ENCODE measurements at regions not wholly inside any gene's neighbourhood (a gene's known extent, or its start where the extent isn't known, plus 50 kb on each side); places are given as distances from the start of the nearest gene placed in this dataset.

GRCh38 chr11:45544826-45545225 lies 120.6 kb downstream of the CHST1 start:
- no peak for TF ChIP-seq CTCF (IDR thresholded peaks at IDR 0.05)
- H3K27me3 ChIP-seq: no peaks in the 10 kb centered on the region
- no peak overlapping the region for H3K27ac ChIP-seq
- H3K4me1 ChIP-seq: no peaks in the 10 kb centered on the region
- no peak overlapping the region for H3K4me3 ChIP-seq
- no peaks in the 10 kb centered on the region for H3K36me3 ChIP-seq
- DNase-seq (ENCODE audit: low spot score): no peak
- H3K9me3 ChIP-seq: no peaks in the 10 kb centered on the region

- Histone ChIP-seq H3K36me3 (no peaks in the 10 kb centered on the region), H3K27ac (no peak overlapping the region), H3K4me3 (no peak overlapping the region), H3K27me3 (no peaks in the 10 kb centered on the region), H3K4me1 (no peaks in the 10 kb centered on the region), H3K9me3 (no peaks in the 10 kb centered on the region)
- TF ChIP-seq CTCF (IDR thresholded peaks at IDR 0.05): no peak
- DNase-seq (ENCODE audit: low spot score): no peak
These were observed 121.5 kb downstream of the CHST1 start for GRCh38 chr11:45543808-45544422.

DNA sequence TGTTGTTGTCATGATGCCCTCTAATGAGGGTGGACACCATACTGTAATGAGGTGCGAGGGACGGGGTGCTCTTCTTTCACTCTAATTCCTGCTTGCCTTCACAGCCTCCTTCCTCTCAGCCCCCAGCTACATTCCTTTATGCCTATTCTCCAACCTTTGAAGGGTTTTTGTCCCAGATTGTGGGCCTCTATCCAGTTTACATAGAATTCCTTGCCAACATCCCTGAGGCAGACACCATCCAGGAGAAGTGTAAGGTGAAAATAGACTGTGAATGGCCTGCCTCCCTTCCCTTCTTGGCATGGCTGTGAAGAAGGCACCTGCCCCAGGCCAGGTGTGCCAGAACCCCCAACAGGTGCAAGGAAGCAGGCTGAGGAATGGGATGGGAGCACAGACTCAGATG lies 122.3 kb downstream of the CHST1 start:
- no peak for TF ChIP-seq CTCF (IDR thresholded peaks at IDR 0.05)
- no peaks in the 10 kb centered on the region for H3K9me3 ChIP-seq
- no peak overlapping the region for H3K27ac ChIP-seq
- no peak overlapping the region for H3K4me3 ChIP-seq
- no peaks in the 10 kb centered on the region for H3K4me1 ChIP-seq
- H3K36me3 ChIP-seq: no peaks in the 10 kb centered on the region
- no peak for DNase-seq (ENCODE audit: low spot score)
- no peaks in the 10 kb centered on the region for H3K27me3 ChIP-seq

DNA sequence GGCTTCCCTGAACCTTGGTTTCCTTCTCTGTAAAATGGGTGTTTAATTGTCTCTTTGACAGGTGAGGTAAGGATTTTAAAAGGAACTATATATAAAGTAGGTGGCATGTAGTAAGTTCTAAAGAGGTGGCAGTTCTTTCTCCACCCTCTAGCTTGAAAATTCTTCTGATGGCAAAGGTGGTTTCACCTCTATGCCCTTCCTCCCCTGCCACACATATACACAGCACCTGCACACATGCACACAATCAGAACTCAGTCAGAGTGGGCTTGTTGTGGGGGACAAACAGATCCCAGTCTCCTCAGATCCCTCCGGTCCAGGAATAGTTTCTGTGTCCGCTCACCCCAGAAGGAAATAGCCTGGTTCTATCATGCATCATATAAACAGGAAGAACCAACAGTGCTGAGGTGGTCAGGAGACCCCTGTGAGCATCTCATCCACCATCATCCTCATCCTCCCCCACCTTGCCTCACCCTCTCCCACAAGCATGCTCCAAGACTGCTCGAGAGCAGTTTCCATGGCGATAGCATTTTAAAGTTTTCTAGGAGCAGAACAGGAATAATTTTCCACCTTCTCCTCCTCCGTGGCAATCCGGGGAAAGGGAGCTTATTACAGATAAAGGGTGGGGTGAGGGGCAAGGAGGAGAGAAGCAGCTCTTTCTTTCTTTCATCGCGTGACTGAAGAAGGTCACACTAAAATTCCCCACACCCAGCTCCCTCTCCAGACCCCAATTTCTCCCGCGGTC lies 123.6 kb downstream of the CHST1 start:
- Histone ChIP-seq H3K36me3 (no peaks in the 10 kb centered on the region), H3K27me3 (no peaks in the 10 kb centered on the region), H3K4me1 (no peaks in the 10 kb centered on the region), H3K27ac (no peak overlapping the region), H3K9me3 (no peaks in the 10 kb centered on the region), H3K4me3 (no peak overlapping the region)
- DNase-seq (ENCODE audit: low spot score): no peak
- no peak for TF ChIP-seq CTCF (IDR thresholded peaks at IDR 0.05)

DNA sequence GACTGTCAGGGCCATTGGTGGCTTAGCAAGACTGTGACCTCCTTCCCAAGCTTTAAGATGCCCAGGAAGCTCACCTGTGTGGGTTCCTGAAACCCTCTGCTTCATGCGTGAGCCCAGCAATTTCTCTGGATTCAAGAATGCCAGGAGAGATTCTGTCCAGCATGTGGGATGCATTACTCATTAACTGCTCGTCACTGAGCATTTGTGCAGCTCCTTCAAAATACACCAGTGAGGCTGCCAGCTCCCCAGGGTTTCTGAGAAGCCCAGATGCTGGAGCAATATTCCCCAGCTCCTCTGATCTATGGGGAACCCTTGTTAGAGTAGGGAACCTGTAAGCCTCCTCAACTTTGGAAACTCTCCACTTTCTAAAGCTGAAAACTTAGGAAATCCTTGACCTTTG lies 126.5 kb downstream of the CHST1 start:
- Histone ChIP-seq H3K27me3 (no peaks in the 10 kb centered on the region), H3K27ac (no peak overlapping the region), H3K4me1 (no peaks in the 10 kb centered on the region), H3K9me3 (no peaks in the 10 kb centered on the region), H3K36me3 (no peaks in the 10 kb centered on the region), H3K4me3 (no peak overlapping the region)
- DNase-seq (ENCODE audit: low spot score): no peak
- TF ChIP-seq CTCF (IDR thresholded peaks at IDR 0.05): no peak

DNA sequence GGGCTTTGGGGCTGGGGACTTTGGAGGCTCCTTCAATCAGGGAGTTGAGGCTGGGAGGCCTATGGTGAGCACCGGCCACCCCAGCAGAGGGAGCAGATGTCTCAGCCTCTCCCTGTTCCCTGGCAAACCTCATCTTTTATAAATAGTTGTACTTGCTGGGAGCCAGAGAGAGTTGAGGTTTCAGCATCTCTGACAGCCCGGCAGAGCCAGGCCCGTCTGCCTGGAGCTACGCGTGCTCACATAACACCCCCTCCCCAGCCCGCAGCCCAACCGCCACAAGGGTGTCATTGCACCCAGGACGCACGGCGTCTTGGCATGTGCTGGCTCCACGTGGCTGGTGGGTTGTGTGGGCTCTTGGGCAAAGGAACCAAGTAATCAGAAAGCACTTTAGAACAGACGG lies 127.1 kb downstream of the CHST1 start:
- H3K4me1 ChIP-seq: no peaks in the 10 kb centered on the region
- H3K4me3 ChIP-seq: no peak overlapping the region
- no peaks in the 10 kb centered on the region for H3K27me3 ChIP-seq
- H3K27ac ChIP-seq: no peak overlapping the region
- TF ChIP-seq CTCF (IDR thresholded peaks at IDR 0.05): peak in 1 of 2 donors; percentile 48
- no peak for DNase-seq (ENCODE audit: low spot score)
- H3K36me3 ChIP-seq: no peaks in the 10 kb centered on the region
- no peaks in the 10 kb centered on the region for H3K9me3 ChIP-seq
